WTC11 (cell line): ENCODE measurements at regions not wholly inside any gene's neighbourhood (a gene's known extent, or its start where the extent isn't known, plus 50 kb on each side); places are given as distances from the start of the nearest gene placed in this dataset.

Source experiments
- ATAC-seq: fragments of 200-7000 bp; cut with Tn5 transposase; 2 replicates; pipeline ENCODE4 v1.10.0; 2021; ENCODE audit warnings: mild to moderate bottlenecking, moderate library complexity
- CTCF ChIA-PET: fragments of 300-600 bp; sonication (Branson Sonifier 250); formaldehyde crosslinking; loops from one replicate; lab custom pipeline; 2021; ENCODE audit warnings: antibody characterized with exemption; lab: Charles Lee
- POLR2A ChIA-PET: fragments of 350-600 bp; sonication (Branson Sonifier 250); formaldehyde crosslinking; loops from one replicate; lab custom pipeline; 2021; ENCODE audit warnings: antibody characterized with exemption; lab: Charles Lee
- DNase-seq: peaks from one replicate; pipeline ENCODE4 v3.0.0; 2021; ENCODE audit warnings: low spot score
- H3K27ac Mint-ChIP-seq: 2 replicates; pipeline ENCODE4 v1.8.0; 2021; ENCODE audit warnings: mixed read lengths
- H3K27me3 Mint-ChIP-seq: 2 replicates; pipeline ENCODE4 v1.8.0; 2021; ENCODE audit warnings: low read depth, mild to moderate bottlenecking, moderate library complexity, mixed read lengths
- H3K36me3 Mint-ChIP-seq: 2 replicates; pipeline ENCODE4 v1.8.0; 2021; ENCODE audit warnings: mixed read lengths
- H3K4me1 Mint-ChIP-seq: 2 replicates; pipeline ENCODE4 v1.8.0; 2022; ENCODE audit warnings: mixed read lengths
- H3K4me3 Mint-ChIP-seq: 2 replicates; pipeline ENCODE4 v1.8.0; 2021; ENCODE audit warnings: mild to moderate bottlenecking, moderate library complexity, mixed read lengths
- H3K9me3 Mint-ChIP-seq: 2 replicates; pipeline ENCODE4 v1.8.0; 2021; ENCODE audit warnings: mixed read lengths
- AR ChIP-seq: fragments of 250-450 bp; sonication (Bioruptor Pico); IDR thresholded peaks from 2 replicates; pipeline ENCODE4 v1.9.0; 2021; ENCODE audit warnings: mild to moderate bottlenecking
- ARID4B ChIP-seq: sonication (generic); formaldehyde crosslinking; IDR thresholded peaks from 2 replicates; pipeline ENCODE4 v1.8.0; 2023; ENCODE audit warnings: missing genetic modification reagents, mild to moderate bottlenecking, borderline replicate concordance
- ATF1 ChIP-seq: sonication (generic); formaldehyde crosslinking; IDR thresholded peaks from 2 replicates; pipeline ENCODE4 v1.8.1; 2023; ENCODE audit warnings: mild to moderate bottlenecking, moderate library complexity, missing genetic modification reagents
- E2F4 ChIP-seq: sonication (generic); formaldehyde crosslinking; IDR thresholded peaks from 2 replicates; pipeline ENCODE4 v1.8.1; 2022; ENCODE audit warnings: low read depth, mild to moderate bottlenecking, moderate library complexity, missing genetic modification reagents, borderline replicate concordance
- ERG ChIP-seq: fragments of 250-450 bp; sonication (Bioruptor Pico); IDR thresholded peaks from 2 replicates; pipeline ENCODE4 v1.8.0; 2021; ENCODE audit warnings: mild to moderate bottlenecking
- FOXP4 ChIP-seq: sonication (generic); formaldehyde crosslinking; IDR thresholded peaks from 2 replicates; pipeline ENCODE4 v1.8.0; 2022; ENCODE audit warnings: mild to moderate bottlenecking, missing genetic modification reagents
- IRF2 ChIP-seq: sonication (generic); formaldehyde crosslinking; IDR thresholded peaks from 2 replicates; pipeline ENCODE4 v1.8.0; 2022; ENCODE audit warnings: low read depth, missing genetic modification reagents, borderline replicate concordance
- MLX ChIP-seq: sonication (generic); formaldehyde crosslinking; IDR thresholded peaks from 2 replicates; pipeline ENCODE4 v1.8.1; 2023; ENCODE audit warnings: mild to moderate bottlenecking, missing genetic modification reagents, moderate library complexity
- NFATC4 ChIP-seq: fragments of 250-450 bp; sonication (Bioruptor Pico); IDR thresholded peaks from 2 replicates; pipeline ENCODE4 v1.9.0; 2021; ENCODE audit warnings: mild to moderate bottlenecking
- NR2C2 ChIP-seq: sonication (generic); formaldehyde crosslinking; IDR thresholded peaks from 2 replicates; pipeline ENCODE4 v1.8.0; 2022; ENCODE audit warnings: mild to moderate bottlenecking, missing genetic modification reagents
- PREB ChIP-seq: sonication (generic); formaldehyde crosslinking; IDR thresholded peaks from 2 replicates; pipeline ENCODE4 v1.8.1; 2022; ENCODE audit warnings: mild to moderate bottlenecking, missing genetic modification reagents, moderate library complexity, borderline replicate concordance
- RELA ChIP-seq: sonication (generic); formaldehyde crosslinking; IDR thresholded peaks from 2 replicates; pipeline ENCODE4 v1.8.1; 2022; ENCODE audit warnings: missing genetic modification reagents, mild to moderate bottlenecking, borderline replicate concordance
- RORB ChIP-seq: fragments of 250-450 bp; sonication (Bioruptor Pico); IDR thresholded peaks from 2 replicates; pipeline ENCODE4 v1.9.0; 2021; ENCODE audit warnings: mild to moderate bottlenecking
- SMAD3 ChIP-seq: sonication (generic); formaldehyde crosslinking; IDR thresholded peaks from 2 replicates; pipeline ENCODE4 v1.8.0; 2022; ENCODE audit warnings: missing genetic modification reagents, mild to moderate bottlenecking, borderline replicate concordance
- TP53 ChIP-seq: sonication (generic); formaldehyde crosslinking; IDR thresholded peaks from 2 replicates; pipeline ENCODE4 v1.8.1; 2023; ENCODE audit warnings: mild to moderate bottlenecking, missing genetic modification reagents
- USF1 ChIP-seq: sonication (generic); formaldehyde crosslinking; IDR thresholded peaks from 2 replicates; pipeline ENCODE4 v1.8.0; 2022; ENCODE audit warnings: mild to moderate bottlenecking, missing genetic modification reagents
- ZNF219 ChIP-seq: sonication (generic); formaldehyde crosslinking; IDR thresholded peaks from 2 replicates; pipeline ENCODE4 v1.8.0; 2023; ENCODE audit warnings: missing genetic modification reagents, mild to moderate bottlenecking, borderline replicate concordance
- ZNF263 ChIP-seq: sonication (generic); formaldehyde crosslinking; IDR thresholded peaks from 2 replicates; pipeline ENCODE4 v1.8.1; 2022; ENCODE audit warnings: low read depth, mild to moderate bottlenecking, moderate library complexity, missing genetic modification reagents
- ZNF317 ChIP-seq: sonication (generic); formaldehyde crosslinking; IDR thresholded peaks from 2 replicates; pipeline ENCODE4 v1.8.1; 2023; ENCODE audit warnings: low read depth, mild to moderate bottlenecking, moderate library complexity, missing genetic modification reagents, borderline replicate concordance
- ZNF416 ChIP-seq: fragments of 250-450 bp; sonication (Bioruptor Pico); IDR thresholded peaks from 2 replicates; pipeline ENCODE4 v1.9.0; 2021; ENCODE audit warnings: mild to moderate bottlenecking, inconsistent platforms
- ZNF423 ChIP-seq: fragments of 250-450 bp; sonication (Bioruptor Pico); IDR thresholded peaks from 2 replicates; pipeline ENCODE4 v2.1.2; 2022; ENCODE audit warnings: mild to moderate bottlenecking, moderate library complexity

- Mint-ChIP-seq H3K4me3 (no peak overlapping the region), H3K27me3 (no peaks in the 10 kb centered on the region), H3K36me3 (no peaks in the 10 kb centered on the region; the same call in 1 of the 2 replicates), H3K4me1 (peaks cover 56% of the 10 kb centered on the region), H3K9me3 (peaks cover 8% of the 10 kb centered on the region), H3K27ac (no peak overlapping the region)
- DNase-seq (no peak), ATAC-seq (no peak; the same call in 1 of the 2 replicates)
- TF ChIP-seq FOXP4 (no peak), SMAD3 (CRISPR knock-in tag) (no peak), IRF2 (no peak), MLX (CRISPR knock-in tag) (no peak), USF1 (CRISPR knock-in tag) (no peak), ZNF423 (peak; percentile 21; the same call in 1 of the 2 replicates), E2F4 (CRISPR knock-in tag) (no peak), NFATC4 (CRISPR knock-in tag) (no peak)
- CTCF ChIA-PET = no interaction called here
- POLR2A ChIA-PET = no interaction called here
Measured at GRCh38 chr6:94468830-94469229, 1049.5 kb upstream of the EPHA7 start.

- Mint-ChIP-seq H3K27ac (peak overlapping the region; percentile 93), H3K36me3 (no peaks in the 10 kb centered on the region), H3K4me3 (peak overlapping the region; percentile 42), H3K27me3 (no peaks in the 10 kb centered on the region), H3K9me3 (peaks cover 12% of the 10 kb centered on the region), H3K4me1 (peaks cover 60% of the 10 kb centered on the region)
- ATAC-seq (peak; percentile 33), DNase-seq (no peak)
- ChIA-PET POLR2A (no interaction called here), CTCF (no interaction called here)
- no peak for TF ChIP-seq PREB
- TF ChIP-seq TP53 (CRISPR knock-in tag) = no peak
- no peak for TF ChIP-seq ZNF263 (CRISPR knock-in tag)
- no peak for TF ChIP-seq AR (CRISPR knock-in tag)
- TF ChIP-seq NR2C2 (CRISPR knock-in tag) = no peak
- no peak for TF ChIP-seq ZNF219 (CRISPR knock-in tag)
- no peak for TF ChIP-seq RORB (CRISPR knock-in tag)
- no peak for TF ChIP-seq ZNF416 (CRISPR knock-in tag)
- no peak for TF ChIP-seq ERG (CRISPR knock-in tag)
- TF ChIP-seq ARID4B = no peak
- no peak for TF ChIP-seq ZNF317 (CRISPR knock-in tag)
- TF ChIP-seq ATF1 = no peak
- no peak for TF ChIP-seq RELA (CRISPR knock-in tag)
Measured at GRCh38 chr6:94464018-94464510, 1044.7 kb upstream of the EPHA7 start.
